ENCODE measurements at regions not wholly inside any gene's neighbourhood (a gene's known extent, or its start where the extent isn't known, plus 50 kb on each side); places are given as distances from the start of the nearest gene placed in this dataset.

DNA sequence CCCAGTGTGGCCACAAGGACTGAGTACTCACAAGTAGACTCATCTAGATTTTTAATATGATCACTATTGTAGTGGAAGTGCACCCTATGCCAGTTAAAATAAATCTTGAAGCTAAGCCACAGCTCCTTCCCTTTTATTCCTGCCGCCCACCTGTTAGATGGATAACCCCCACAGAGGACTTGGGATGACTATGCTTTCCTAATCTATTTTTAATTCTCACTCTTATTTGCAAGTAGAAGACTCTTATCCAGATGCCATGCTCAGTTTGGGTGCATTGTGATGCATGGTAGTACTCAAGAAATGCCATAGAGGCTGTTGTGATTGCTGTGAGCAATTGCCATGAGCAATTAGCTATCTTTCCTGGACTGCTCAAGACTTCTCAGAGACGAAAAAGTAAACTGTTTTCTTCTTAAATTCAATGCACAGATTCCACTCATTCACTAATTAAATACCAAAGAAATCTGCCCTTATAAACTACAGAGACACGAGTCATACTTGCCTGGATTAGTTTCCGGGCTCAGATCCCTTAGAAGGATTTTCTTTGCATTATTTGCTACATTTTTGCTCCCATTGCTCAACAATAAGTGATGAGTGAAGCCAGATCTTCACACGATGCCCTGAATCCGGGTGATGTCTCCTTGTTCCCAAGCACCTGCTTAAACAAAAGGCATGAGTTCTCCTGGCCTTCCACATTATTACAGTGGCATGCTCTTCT lies 472.1 kb downstream of the SOX2 start:
- ChIA-PET POLR2A (ENCODE audit: low non-redundant PET) (interaction anchor here (0.6 kb wide), 1 partner anchor 59 kb away, joined by 5 read pairs; no protein-coding TSS in a partner anchor), CTCF (interaction anchor here (0.6 kb wide), 2 partner anchors 79 to 275 kb away, joined by 3 to 5 read pairs; no protein-coding TSS in a partner anchor)
- peak overlapping the region; percentile 94 for H3K27ac ChIP-seq (ENCODE audit: low read depth, low read length, poor library complexity, severe bottlenecking)
- H3K4me3 ChIP-seq (ENCODE audit: low read depth, low read length, poor library complexity, severe bottlenecking) = no peak overlapping the region
- DNase-seq (ENCODE audit: low spot score) = peak; percentile 95
- H3K4me1 ChIP-seq (ENCODE audit: insufficient read depth, low read length, poor library complexity, severe bottlenecking) = peaks cover 44% of the 10 kb centered on the region
- TF ChIP-seq EZH2 (IDR thresholded peaks at IDR 0.05; ENCODE audit: borderline replicate concordance, low read depth, low read length, poor library complexity, severe bottlenecking) = no peak
- TF ChIP-seq, protein P1, sequence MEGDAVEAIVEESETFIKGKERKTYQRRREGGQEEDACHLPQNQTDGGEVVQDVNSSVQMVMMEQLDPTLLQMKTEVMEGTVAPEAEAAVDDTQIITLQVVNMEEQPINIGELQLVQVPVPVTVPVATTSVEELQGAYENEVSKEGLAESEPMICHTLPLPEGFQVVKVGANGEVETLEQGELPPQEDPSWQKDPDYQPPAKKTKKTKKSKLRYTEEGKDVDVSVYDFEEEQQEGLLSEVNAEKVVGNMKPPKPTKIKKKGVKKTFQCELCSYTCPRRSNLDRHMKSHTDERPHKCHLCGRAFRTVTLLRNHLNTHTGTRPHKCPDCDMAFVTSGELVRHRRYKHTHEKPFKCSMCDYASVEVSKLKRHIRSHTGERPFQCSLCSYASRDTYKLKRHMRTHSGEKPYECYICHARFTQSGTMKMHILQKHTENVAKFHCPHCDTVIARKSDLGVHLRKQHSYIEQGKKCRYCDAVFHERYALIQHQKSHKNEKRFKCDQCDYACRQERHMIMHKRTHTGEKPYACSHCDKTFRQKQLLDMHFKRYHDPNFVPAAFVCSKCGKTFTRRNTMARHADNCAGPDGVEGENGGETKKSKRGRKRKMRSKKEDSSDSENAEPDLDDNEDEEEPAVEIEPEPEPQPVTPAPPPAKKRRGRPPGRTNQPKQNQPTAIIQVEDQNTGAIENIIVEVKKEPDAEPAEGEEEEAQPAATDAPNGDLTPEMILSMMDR (conservative IDR thresholded peaks at IDR 0.05; ENCODE audit: low read depth, low read length) = no peak
- intact Hi-C loops (cut with micrococcal nuclease; ENCODE audit: unreplicated experiment) = loop anchor here (1.0 to 5.0 kb wide), 7 partner anchors 61 to 499 kb away; partner anchors contain the start of gene SOX2
- no peaks in the 10 kb centered on the region for H3K27me3 ChIP-seq (replicated peaks; ENCODE audit: insufficient read depth, low read depth, low read length, poor library complexity)
- BruUV-seq (replicated peaks) = no TSS peak
- H3K36me3 ChIP-seq (ENCODE audit: insufficient read depth, low read length, poor library complexity, severe bottlenecking) = no peaks in the 10 kb centered on the region
- H3K9me3 ChIP-seq (ENCODE audit: low read depth, low read length, poor library complexity, severe bottlenecking) = no peaks in the 10 kb centered on the region

DNA sequence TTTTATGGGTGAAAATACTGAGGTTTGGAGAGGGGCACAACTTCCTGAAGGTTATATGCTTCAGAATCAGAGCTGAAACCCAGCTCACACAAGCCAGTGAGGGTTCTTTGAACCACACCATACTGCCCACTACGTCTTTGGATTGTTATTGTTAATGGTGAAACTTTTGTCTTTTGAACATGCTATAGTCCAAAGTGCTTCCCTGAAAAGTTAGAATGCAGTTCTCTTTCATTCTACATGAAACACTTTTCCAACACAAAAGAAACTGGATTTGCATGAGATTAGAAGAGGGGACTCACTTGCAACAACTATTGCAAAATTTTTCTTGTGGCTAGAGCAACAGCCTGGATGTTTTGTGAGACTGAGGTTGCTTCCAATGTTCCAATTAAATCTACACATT lies 473.6 kb downstream of the SOX2 start:
- peak; percentile 18 for DNase-seq (ENCODE audit: low spot score)
- intact Hi-C loops (cut with micrococcal nuclease; ENCODE audit: unreplicated experiment) = no loop called here
- BruUV-seq (replicated peaks) = no TSS peak
- ChIA-PET CTCF (no interaction called here), POLR2A (ENCODE audit: low non-redundant PET) (interaction anchor here (0.6 kb wide), 1 partner anchor 523 kb away, joined by 3 read pairs; no protein-coding TSS in a partner anchor)
- H3K4me3 ChIP-seq (ENCODE audit: low read depth, low read length, poor library complexity, severe bottlenecking) = no peak overlapping the region
- peak overlapping the region; percentile 94 for H3K27ac ChIP-seq (ENCODE audit: low read depth, low read length, poor library complexity, severe bottlenecking)
- no peaks in the 10 kb centered on the region for H3K9me3 ChIP-seq (ENCODE audit: low read depth, low read length, poor library complexity, severe bottlenecking)
- H3K27me3 ChIP-seq (replicated peaks; ENCODE audit: insufficient read depth, low read depth, low read length, poor library complexity) = no peaks in the 10 kb centered on the region
- TF ChIP-seq EZH2 (IDR thresholded peaks at IDR 0.05; ENCODE audit: borderline replicate concordance, low read depth, low read length, poor library complexity, severe bottlenecking) = no peak
- TF ChIP-seq, protein P1 (conservative IDR thresholded peaks at IDR 0.05; ENCODE audit: low read depth, low read length) = no peak
- H3K4me1 ChIP-seq (ENCODE audit: insufficient read depth, low read length, poor library complexity, severe bottlenecking) = peaks cover 44% of the 10 kb centered on the region
- no peaks in the 10 kb centered on the region for H3K36me3 ChIP-seq (ENCODE audit: insufficient read depth, low read length, poor library complexity, severe bottlenecking)

DNA sequence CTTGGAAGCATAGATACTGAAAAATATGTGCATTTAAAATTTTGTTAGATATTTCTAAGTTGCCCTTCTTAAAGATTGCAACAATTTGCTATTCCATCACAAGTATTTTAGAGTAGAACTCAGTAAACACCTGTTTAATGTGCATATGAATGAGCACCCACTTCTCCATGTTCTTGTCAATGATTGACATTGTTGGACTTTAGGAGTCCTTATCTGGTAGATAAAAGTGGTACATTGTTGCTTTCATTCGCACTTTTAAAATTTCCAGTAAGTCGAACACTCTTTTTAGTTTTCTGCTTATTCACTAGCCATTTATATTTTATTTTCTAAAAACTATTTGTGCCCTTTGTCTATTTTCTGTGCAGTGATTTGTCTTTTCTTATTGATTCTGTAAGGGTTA lies 478.3 kb downstream of the SOX2 start:
- ChIA-PET CTCF (no interaction called here), POLR2A (ENCODE audit: low non-redundant PET) (no interaction called here)
- intact Hi-C loops (cut with micrococcal nuclease; ENCODE audit: unreplicated experiment) = no loop called here
- H3K27me3 ChIP-seq (replicated peaks; ENCODE audit: insufficient read depth, low read depth, low read length, poor library complexity) = no peaks in the 10 kb centered on the region
- DNase-seq (ENCODE audit: low spot score) = no peak
- H3K27ac ChIP-seq (ENCODE audit: low read depth, low read length, poor library complexity, severe bottlenecking) = no peak overlapping the region
- H3K9me3 ChIP-seq (ENCODE audit: low read depth, low read length, poor library complexity, severe bottlenecking) = no peaks in the 10 kb centered on the region
- no TSS peak for BruUV-seq (replicated peaks)
- TF ChIP-seq, protein P1 (conservative IDR thresholded peaks at IDR 0.05; ENCODE audit: low read depth, low read length) = no peak
- peaks cover 11% of the 10 kb centered on the region for H3K4me1 ChIP-seq (ENCODE audit: insufficient read depth, low read length, poor library complexity, severe bottlenecking)
- H3K36me3 ChIP-seq (ENCODE audit: insufficient read depth, low read length, poor library complexity, severe bottlenecking) = no peaks in the 10 kb centered on the region
- H3K4me3 ChIP-seq (ENCODE audit: low read depth, low read length, poor library complexity, severe bottlenecking) = no peak overlapping the region
